ENCODE measurements at regions not wholly inside any gene's neighbourhood (a gene's known extent, or its start where the extent isn't known, plus 50 kb on each side); places are given as distances from the start of the nearest gene placed in this dataset.

- Mint-ChIP-seq H3K4me1 (ENCODE audit: low read depth) (no peaks in the 10 kb centered on the region), H3K9me3 (peaks cover 3% of the 10 kb centered on the region), H3K36me3 (ENCODE audit: low read depth) (no peaks in the 10 kb centered on the region), H3K27me3 (ENCODE audit: low read depth) (no peaks in the 10 kb centered on the region), H3K27ac (no peak overlapping the region), H3K4me3 (no peak overlapping the region)
Observed at GRCh38 chr4:89422441-89422990, 114.9 kb upstream of the GPRIN3 start.

- Mint-ChIP-seq H3K4me1 (ENCODE audit: low read depth) (no peaks in the 10 kb centered on the region), H3K27ac (no peak overlapping the region), H3K4me3 (no peak overlapping the region), H3K9me3 (no peaks in the 10 kb centered on the region), H3K36me3 (ENCODE audit: low read depth) (no peaks in the 10 kb centered on the region), H3K27me3 (ENCODE audit: low read depth) (no peaks in the 10 kb centered on the region)
Observed at GRCh38 chr4:89420507-89420906, 112.9 kb upstream of the GPRIN3 start.

GRCh38 chr4:89419111-89419695 is 111.6 kb upstream of the GPRIN3 start:
- Mint-ChIP-seq H3K4me3 (no peak overlapping the region), H3K27me3 (ENCODE audit: low read depth) (no peaks in the 10 kb centered on the region), H3K9me3 (no peaks in the 10 kb centered on the region), H3K4me1 (ENCODE audit: low read depth) (no peaks in the 10 kb centered on the region), H3K36me3 (ENCODE audit: low read depth) (peaks cover 3% of the 10 kb centered on the region), H3K27ac (no peak overlapping the region)

GRCh38 chr4:89416960-89417359 is 109.4 kb upstream of the GPRIN3 start:
- H3K27me3 Mint-ChIP-seq (ENCODE audit: low read depth) = no peaks in the 10 kb centered on the region
- peaks cover 3% of the 10 kb centered on the region for H3K36me3 Mint-ChIP-seq (ENCODE audit: low read depth)
- H3K4me1 Mint-ChIP-seq (ENCODE audit: low read depth) = no peaks in the 10 kb centered on the region
- no peak overlapping the region for H3K4me3 Mint-ChIP-seq
- no peak overlapping the region for H3K27ac Mint-ChIP-seq
- H3K9me3 Mint-ChIP-seq = no peaks in the 10 kb centered on the region

GRCh38 chr4:89413518-89413917 is 105.9 kb upstream of the GPRIN3 start:
- Mint-ChIP-seq H3K9me3 (no peaks in the 10 kb centered on the region), H3K36me3 (ENCODE audit: low read depth) (peaks cover 3% of the 10 kb centered on the region), H3K4me3 (no peak overlapping the region), H3K27ac (no peak overlapping the region), H3K27me3 (ENCODE audit: low read depth) (no peaks in the 10 kb centered on the region), H3K4me1 (ENCODE audit: low read depth) (no peaks in the 10 kb centered on the region)

GRCh38 chr4:89411539-89412309 is 104.1 kb upstream of the GPRIN3 start:
- no peak overlapping the region for H3K27ac Mint-ChIP-seq
- H3K27me3 Mint-ChIP-seq (ENCODE audit: low read depth) = no peaks in the 10 kb centered on the region
- no peak overlapping the region for H3K4me3 Mint-ChIP-seq
- H3K36me3 Mint-ChIP-seq (ENCODE audit: low read depth) = peaks cover 3% of the 10 kb centered on the region
- no peaks in the 10 kb centered on the region for H3K4me1 Mint-ChIP-seq (ENCODE audit: low read depth)
- no peaks in the 10 kb centered on the region for H3K9me3 Mint-ChIP-seq

GRCh38 chr4:89410687-89411086 is 103.1 kb upstream of the GPRIN3 start:
- Mint-ChIP-seq H3K36me3 (ENCODE audit: low read depth) (peaks cover 3% of the 10 kb centered on the region), H3K27me3 (ENCODE audit: low read depth) (no peaks in the 10 kb centered on the region), H3K27ac (no peak overlapping the region), H3K4me1 (ENCODE audit: low read depth) (no peaks in the 10 kb centered on the region), H3K4me3 (no peak overlapping the region), H3K9me3 (no peaks in the 10 kb centered on the region)

GRCh38 chr4:89404530-89404929 is 96.9 kb upstream of the GPRIN3 start:
- H3K9me3 Mint-ChIP-seq = no peaks in the 10 kb centered on the region
- no peaks in the 10 kb centered on the region for H3K36me3 Mint-ChIP-seq (ENCODE audit: low read depth)
- no peak overlapping the region for H3K4me3 Mint-ChIP-seq
- H3K4me1 Mint-ChIP-seq (ENCODE audit: low read depth) = no peaks in the 10 kb centered on the region
- no peak overlapping the region for H3K27ac Mint-ChIP-seq
- H3K27me3 Mint-ChIP-seq (ENCODE audit: low read depth) = no peaks in the 10 kb centered on the region

- Mint-ChIP-seq H3K27ac (no peak overlapping the region), H3K36me3 (ENCODE audit: low read depth) (no peaks in the 10 kb centered on the region), H3K9me3 (no peaks in the 10 kb centered on the region), H3K27me3 (ENCODE audit: low read depth) (no peaks in the 10 kb centered on the region), H3K4me1 (ENCODE audit: low read depth) (no peaks in the 10 kb centered on the region), H3K4me3 (no peak overlapping the region)
Observed at GRCh38 chr4:89403826-89404225, 96.2 kb upstream of the GPRIN3 start.

- Mint-ChIP-seq H3K4me1 (ENCODE audit: low read depth) (no peaks in the 10 kb centered on the region), H3K9me3 (no peaks in the 10 kb centered on the region), H3K27ac (no peak overlapping the region)
Observed at GRCh38 chr4:89400287-89401035, 92.9 kb upstream of the GPRIN3 start.

GRCh38 chr4:89398644-89399043 is 91.0 kb upstream of the GPRIN3 start:
- Mint-ChIP-seq H3K27me3 (ENCODE audit: low read depth) (no peaks in the 10 kb centered on the region), H3K4me1 (ENCODE audit: low read depth) (no peaks in the 10 kb centered on the region), H3K4me3 (no peak overlapping the region), H3K27ac (no peak overlapping the region), H3K9me3 (no peaks in the 10 kb centered on the region), H3K36me3 (ENCODE audit: low read depth) (no peaks in the 10 kb centered on the region)

More at GRCh38 chr4:89400287-89401035, 92.9 kb upstream of the GPRIN3 start:
- Mint-ChIP-seq H3K36me3 (ENCODE audit: low read depth) (no peaks in the 10 kb centered on the region), H3K27me3 (ENCODE audit: low read depth) (no peaks in the 10 kb centered on the region), H3K4me3 (no peak overlapping the region)

GRCh38 chr4:89398146-89398545 is 90.5 kb upstream of the GPRIN3 start:
- no peaks in the 10 kb centered on the region for H3K4me1 Mint-ChIP-seq (ENCODE audit: low read depth)
- no peak overlapping the region for H3K4me3 Mint-ChIP-seq
- H3K36me3 Mint-ChIP-seq (ENCODE audit: low read depth) = no peaks in the 10 kb centered on the region

GRCh38 chr4:89397441-89397840 is 89.8 kb upstream of the GPRIN3 start:
- H3K9me3 Mint-ChIP-seq = no peaks in the 10 kb centered on the region
- H3K27ac Mint-ChIP-seq = no peak overlapping the region
- no peaks in the 10 kb centered on the region for H3K4me1 Mint-ChIP-seq (ENCODE audit: low read depth)
- H3K27me3 Mint-ChIP-seq (ENCODE audit: low read depth) = no peaks in the 10 kb centered on the region
- H3K4me3 Mint-ChIP-seq = no peak overlapping the region
- H3K36me3 Mint-ChIP-seq (ENCODE audit: low read depth) = no peaks in the 10 kb centered on the region

More at GRCh38 chr4:89398146-89398545, 90.5 kb upstream of the GPRIN3 start:
- Mint-ChIP-seq H3K27ac (no peak overlapping the region), H3K27me3 (ENCODE audit: low read depth) (no peaks in the 10 kb centered on the region), H3K9me3 (no peaks in the 10 kb centered on the region)

- Mint-ChIP-seq H3K27ac (no peak overlapping the region), H3K36me3 (ENCODE audit: low read depth) (no peaks in the 10 kb centered on the region), H3K27me3 (ENCODE audit: low read depth) (peaks cover 4% of the 10 kb centered on the region), H3K9me3 (peaks cover 8% of the 10 kb centered on the region), H3K4me3 (no peak overlapping the region), H3K4me1 (ENCODE audit: low read depth) (no peaks in the 10 kb centered on the region)
Observed at GRCh38 chr4:89382439-89382838, 74.8 kb upstream of the GPRIN3 start.

- Mint-ChIP-seq H3K4me3 (no peak overlapping the region), H3K4me1 (ENCODE audit: low read depth) (no peaks in the 10 kb centered on the region), H3K27me3 (ENCODE audit: low read depth) (peaks cover 4% of the 10 kb centered on the region), H3K36me3 (ENCODE audit: low read depth) (no peaks in the 10 kb centered on the region), H3K27ac (no peak overlapping the region), H3K9me3 (peaks cover 8% of the 10 kb centered on the region)
Observed at GRCh38 chr4:89380980-89381379, 73.4 kb upstream of the GPRIN3 start.

All from T-helper 1 cell treated with Interleukin-12 subunit alpha and Interleukin-12 subunit beta and Interleukin-4 antibody, amounts not matched to agents 30 μg/mL and 1 μg/mL, for 36 hours (primary cell).